DMS53 (cell line): ENCODE measurements at regions not wholly inside any gene's neighbourhood (a gene's known extent, or its start where the extent isn't known, plus 50 kb on each side); places are given as distances from the start of the nearest gene placed in this dataset.
"Not testable (repeated sequence)": the region's sequence is repeated elsewhere in the genome, so short reads cannot be mapped to it uniquely, and the experiment has no call there.

ENCODE experiments used
- DNase-seq: peaks from one replicate; lab custom pipeline; 2025; lab: John Stamatoyannopoulos, UW

GRCh38 chr11:34754171-34754823 lies 133.4 kb downstream of the EHF start:
- DNase-seq: no peak

DNA sequence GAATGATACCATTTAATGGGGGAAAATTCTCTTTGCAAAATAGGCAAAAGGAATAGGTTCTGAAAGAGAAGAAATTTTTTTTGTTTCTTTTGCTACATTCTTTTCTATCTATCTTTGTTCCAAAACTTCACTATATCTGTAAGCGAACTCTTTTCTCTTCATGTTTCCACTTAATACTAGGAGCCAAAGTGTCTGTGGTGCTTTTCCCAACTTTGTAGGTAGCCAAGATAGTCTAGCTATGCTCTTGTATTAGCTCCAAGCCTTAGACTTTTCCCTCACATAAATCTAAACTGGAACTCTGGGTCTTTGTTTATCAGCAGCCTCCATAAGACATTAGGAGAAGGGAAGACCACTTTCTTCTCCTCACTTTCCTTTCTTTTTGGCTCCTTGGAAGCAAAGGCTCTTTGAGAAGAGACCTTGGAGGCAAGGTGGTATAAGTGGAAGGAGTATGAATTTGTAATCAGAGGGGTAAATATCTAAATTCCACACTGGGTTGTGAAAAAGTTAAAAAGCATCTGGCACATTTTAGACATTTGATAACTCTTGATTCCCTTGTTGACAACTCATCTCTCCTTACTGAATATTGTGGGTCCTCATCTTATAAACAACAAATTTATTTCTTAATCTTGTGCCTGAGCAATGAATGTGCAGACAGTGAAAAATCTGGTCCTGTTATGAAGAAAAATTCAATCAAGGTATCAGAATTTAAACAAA lies 130.0 kb downstream of the EHF start:
- DNase-seq: no peak

GRCh38 chr11:34749666-34750659 lies 129.1 kb downstream of the EHF start:
- no peak for DNase-seq

DNA sequence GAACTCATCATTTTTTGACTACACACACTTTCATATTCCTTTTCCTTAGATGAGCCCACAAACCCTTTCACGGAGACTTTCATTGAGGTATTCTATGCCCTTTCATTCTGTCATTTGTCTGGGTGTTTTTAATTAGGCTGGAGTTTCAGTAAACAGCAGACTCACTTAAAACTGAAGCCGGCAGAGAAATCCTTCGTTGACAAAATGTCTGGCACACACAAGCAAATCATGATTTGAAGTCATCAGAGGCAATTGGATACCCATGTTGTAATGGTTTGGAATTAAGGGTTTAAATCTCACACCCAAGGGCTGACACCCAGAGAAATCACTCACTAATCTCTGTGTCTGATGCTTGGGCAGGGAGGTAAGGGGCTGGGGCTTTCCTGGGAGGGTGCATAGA lies 127.1 kb downstream of the EHF start:
- no peak for DNase-seq

- DNase-seq: no peak
Observed at GRCh38 chr11:34747251-34747650, 126.4 kb downstream of the EHF start.

DNA sequence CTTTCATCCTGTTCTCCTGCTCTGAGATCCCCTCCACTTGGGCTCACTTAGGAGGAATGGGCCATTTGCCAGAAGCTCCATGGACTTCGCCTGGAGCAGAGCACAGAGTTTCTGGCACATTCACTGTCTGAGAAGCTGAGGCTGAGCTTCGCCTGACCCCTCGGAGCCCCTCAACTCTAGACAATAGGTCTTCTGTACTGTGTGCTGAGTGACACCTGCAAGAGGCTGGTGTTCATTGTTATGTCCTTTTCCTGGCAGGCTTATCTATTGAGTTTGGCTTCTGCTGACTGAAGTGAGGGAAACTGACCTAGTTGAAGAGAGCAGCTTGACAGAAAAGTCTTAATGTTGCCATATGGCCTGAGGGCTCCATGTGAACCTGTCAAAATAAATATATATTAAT lies 124.3 kb downstream of the EHF start:
- DNase-seq: no peak

- no peak for DNase-seq
Observed at GRCh38 chr11:34744511-34744910, 123.6 kb downstream of the EHF start.

GRCh38 chr11:34738237-34738636 lies 117.3 kb downstream of the EHF start:
- DNase-seq: no peak

DNA sequence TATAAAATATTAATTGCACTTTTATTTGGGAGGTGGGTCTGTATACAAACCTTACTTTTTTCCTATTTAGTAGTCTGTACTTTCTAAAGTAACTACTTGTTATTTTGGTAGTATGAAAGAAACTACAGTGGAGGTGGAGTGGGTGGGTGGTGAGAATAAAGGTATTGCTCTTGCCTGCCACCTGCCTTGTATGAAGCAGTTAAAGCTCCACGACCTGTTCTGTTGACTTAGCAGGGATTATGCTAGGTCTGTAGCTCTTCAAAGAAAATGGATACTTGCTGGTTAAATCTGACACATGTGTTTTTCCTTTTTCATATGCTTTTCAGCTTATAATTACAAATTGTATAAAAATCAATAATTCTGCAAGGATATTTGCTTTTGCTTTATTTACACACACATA lies 111.9 kb downstream of the EHF start:
- peak; percentile 63 for DNase-seq

DNA sequence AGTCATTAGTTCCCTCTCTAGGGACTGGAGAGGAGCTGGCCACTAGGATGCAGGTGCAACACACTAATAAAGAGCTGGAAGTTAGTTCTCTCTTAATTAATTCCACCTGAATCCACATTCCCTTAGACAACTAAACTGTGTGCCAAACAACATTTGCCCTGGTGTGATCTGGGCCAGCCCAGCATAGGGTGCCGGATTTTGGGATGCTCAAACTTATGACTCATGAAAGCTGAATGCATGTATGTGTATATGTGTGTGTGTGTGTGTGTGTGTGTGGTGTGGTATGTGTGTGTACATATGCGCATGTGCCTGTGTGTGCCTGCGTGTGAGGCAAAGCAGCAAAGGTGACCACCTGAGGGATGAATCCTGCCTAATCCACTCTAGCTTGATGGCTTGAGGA lies 110.7 kb downstream of the EHF start:
- no peak for DNase-seq

GRCh38 chr11:34730544-34731295 lies 109.8 kb downstream of the EHF start:
- DNase-seq: peak; percentile 21

GRCh38 chr11:34728609-34729008 lies 107.7 kb downstream of the EHF start:
- no peak for DNase-seq

- DNase-seq: no peak
Observed at GRCh38 chr11:34727228-34727737, 106.4 kb downstream of the EHF start.

DNA sequence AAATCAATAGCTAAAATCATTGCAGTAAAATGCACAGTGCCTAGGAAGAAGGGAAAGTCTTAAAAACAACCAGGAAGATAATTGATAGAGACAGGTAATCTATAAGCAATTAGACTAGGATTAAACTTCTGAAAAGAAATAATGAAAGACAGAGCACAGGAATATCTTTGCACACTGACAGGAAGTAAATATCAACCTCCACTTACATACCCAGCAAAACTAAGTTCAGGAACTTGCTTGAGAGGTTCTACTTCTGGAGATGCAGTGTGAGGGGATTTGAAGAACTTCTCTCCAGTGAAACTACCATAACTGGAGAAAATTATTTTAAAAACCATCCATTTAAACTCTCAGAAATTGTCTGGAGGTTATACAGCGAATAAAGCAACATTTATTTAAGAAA lies 104.1 kb downstream of the EHF start:
- no peak for DNase-seq

- DNase-seq: no peak
Observed at GRCh38 chr11:34721646-34722045, 100.8 kb downstream of the EHF start.

DNA sequence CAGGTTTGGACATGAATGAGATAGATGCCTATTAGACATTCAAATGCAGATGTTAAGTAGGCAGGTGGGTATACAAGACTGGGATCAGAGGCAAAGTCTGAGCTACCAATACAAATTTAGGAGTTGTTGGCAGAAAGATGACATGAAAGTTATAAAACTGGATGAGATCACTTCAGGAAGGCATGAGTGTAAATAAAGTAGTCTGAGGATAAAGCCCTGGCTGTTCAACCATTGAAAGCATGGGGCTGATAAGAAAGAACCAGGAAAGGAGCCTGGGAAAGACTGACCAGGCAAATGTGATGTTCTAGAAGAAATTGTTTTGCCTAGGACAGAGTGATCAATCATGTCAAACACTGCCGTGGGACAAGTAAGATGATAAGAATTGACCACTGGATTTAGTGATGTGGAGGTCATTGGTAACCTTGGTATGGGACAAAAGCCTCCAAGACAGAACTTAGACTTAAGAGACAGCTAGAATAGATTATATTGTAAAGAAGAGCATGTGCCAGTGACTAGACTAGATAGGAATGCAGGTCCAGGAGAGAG lies 98.5 kb downstream of the EHF start:
- DNase-seq: peak; percentile 6

- not testable (repeated sequence) for DNase-seq
Observed at GRCh38 chr11:34713631-34714030, 92.7 kb downstream of the EHF start.
